ENCODE measurements at regions not wholly inside any gene's neighbourhood (a gene's known extent, or its start where the extent isn't known, plus 50 kb on each side); places are given as distances from the start of the nearest gene placed in this dataset.

DNA sequence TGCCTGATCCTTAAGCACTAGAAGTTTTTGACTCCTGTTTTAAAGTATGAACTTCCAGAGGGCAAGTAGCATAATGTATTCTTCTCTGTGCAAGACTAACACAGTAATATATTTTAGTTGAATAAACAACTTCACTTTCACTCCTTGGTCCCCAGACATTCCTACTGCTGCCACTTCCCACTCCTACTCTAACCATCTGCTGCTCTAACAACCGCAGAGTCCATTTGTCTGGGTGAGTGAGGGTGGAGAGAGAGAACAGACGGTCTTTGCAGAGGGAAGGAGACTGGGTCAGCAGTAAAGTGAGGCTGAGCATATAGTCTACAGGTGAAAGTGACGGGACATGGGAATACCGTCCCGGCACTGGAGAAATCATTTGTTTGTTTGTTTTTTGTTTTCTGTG is 301.0 kb upstream of the SLCO3A1 start:
- H3K27ac ChIP-seq: peak overlapping the region in 4 of 12 donors; percentile 35 to 49 (median 44)

GRCh38 chr15:91553196-91553854 is 300.2 kb upstream of the SLCO3A1 start:
- H3K4me1 ChIP-seq: peaks cover 0 to 12% (median 2%) of the 10 kb centered on the region in 12 donors
- no peaks in the 10 kb centered on the region for H3K9me3 ChIP-seq
- intact Hi-C loops (cut with DNase I): no loop called here
- ATAC-seq: no peak
- H3K36me3 ChIP-seq: no peaks in the 10 kb centered on the region
- H3K27ac ChIP-seq: peak overlapping the region in 4 of 12 donors; percentile 29 to 48 (median 35)
- no peak overlapping the region for H3K4me3 ChIP-seq
- DNase-seq: no peak
- TF ChIP-seq POLR2A (IDR thresholded peaks at IDR 0.05): no peak
- TF ChIP-seq, protein P1, sequence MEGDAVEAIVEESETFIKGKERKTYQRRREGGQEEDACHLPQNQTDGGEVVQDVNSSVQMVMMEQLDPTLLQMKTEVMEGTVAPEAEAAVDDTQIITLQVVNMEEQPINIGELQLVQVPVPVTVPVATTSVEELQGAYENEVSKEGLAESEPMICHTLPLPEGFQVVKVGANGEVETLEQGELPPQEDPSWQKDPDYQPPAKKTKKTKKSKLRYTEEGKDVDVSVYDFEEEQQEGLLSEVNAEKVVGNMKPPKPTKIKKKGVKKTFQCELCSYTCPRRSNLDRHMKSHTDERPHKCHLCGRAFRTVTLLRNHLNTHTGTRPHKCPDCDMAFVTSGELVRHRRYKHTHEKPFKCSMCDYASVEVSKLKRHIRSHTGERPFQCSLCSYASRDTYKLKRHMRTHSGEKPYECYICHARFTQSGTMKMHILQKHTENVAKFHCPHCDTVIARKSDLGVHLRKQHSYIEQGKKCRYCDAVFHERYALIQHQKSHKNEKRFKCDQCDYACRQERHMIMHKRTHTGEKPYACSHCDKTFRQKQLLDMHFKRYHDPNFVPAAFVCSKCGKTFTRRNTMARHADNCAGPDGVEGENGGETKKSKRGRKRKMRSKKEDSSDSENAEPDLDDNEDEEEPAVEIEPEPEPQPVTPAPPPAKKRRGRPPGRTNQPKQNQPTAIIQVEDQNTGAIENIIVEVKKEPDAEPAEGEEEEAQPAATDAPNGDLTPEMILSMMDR (IDR thresholded peaks at IDR 0.05): no peak
- 55 to 69% (median 64%) methylated on average over 6 of the region's 6 CpGs for WGBS, 4 donors
- no peaks in the 10 kb centered on the region for H3K27me3 ChIP-seq

More for the DNA sequence above, 301.0 kb upstream of the SLCO3A1 start:
- no peak for DNase-seq
- no peaks in the 10 kb centered on the region for H3K36me3 ChIP-seq
- intact Hi-C loops (cut with DNase I): no loop called here
- H3K27me3 ChIP-seq: no peaks in the 10 kb centered on the region
- peaks cover 0 to 16% (median 5%) of the 10 kb centered on the region in 12 donors for H3K4me1 ChIP-seq
- no peaks in the 10 kb centered on the region for H3K9me3 ChIP-seq
- no peak overlapping the region for H3K4me3 ChIP-seq
- no peak for TF ChIP-seq POLR2A (IDR thresholded peaks at IDR 0.05)
- TF ChIP-seq, protein P1 (IDR thresholded peaks at IDR 0.05): no peak
- ATAC-seq: peak; percentile 37 to 75 (median 53)
- 76 to 85% (median 83%) methylated on average over 5 of the region's 5 CpGs for WGBS, 4 donors

DNA sequence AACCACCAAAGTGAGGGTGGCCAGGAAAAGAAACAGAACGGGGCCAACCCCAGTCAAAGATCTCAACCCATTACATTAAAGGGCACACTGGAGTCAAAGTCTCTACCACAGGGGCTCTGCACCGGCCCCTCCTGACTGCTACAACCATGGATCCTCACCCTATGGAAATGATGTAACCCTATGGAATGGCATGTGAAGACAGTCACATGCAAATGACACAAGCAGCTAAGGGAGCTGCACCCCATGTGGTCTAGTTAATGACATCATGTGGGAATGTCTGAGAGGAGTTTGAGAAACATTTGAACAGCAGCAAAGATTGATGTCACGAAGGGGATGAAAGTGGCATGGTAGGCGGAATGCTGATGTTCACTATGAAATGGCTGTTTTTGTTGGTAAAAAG is 298.2 kb upstream of the SLCO3A1 start:
- no peak for TF ChIP-seq POLR2A (IDR thresholded peaks at IDR 0.05)
- TF ChIP-seq, protein P1 (IDR thresholded peaks at IDR 0.05): no peak
- peaks cover 0 to 7% (median 0%) of the 10 kb centered on the region in 12 donors for H3K4me1 ChIP-seq
- DNase-seq: no peak
- no peaks in the 10 kb centered on the region for H3K9me3 ChIP-seq
- no peak overlapping the region for H3K27ac ChIP-seq
- no peak overlapping the region for H3K4me3 ChIP-seq
- ATAC-seq: no peak
- H3K27me3 ChIP-seq: no peaks in the 10 kb centered on the region
- intact Hi-C loops (cut with DNase I): no loop called here
- H3K36me3 ChIP-seq: no peaks in the 10 kb centered on the region
- 79 to 94% (median 94%) methylated on average over 4 of the region's 4 CpGs for WGBS, 4 donors

DNA sequence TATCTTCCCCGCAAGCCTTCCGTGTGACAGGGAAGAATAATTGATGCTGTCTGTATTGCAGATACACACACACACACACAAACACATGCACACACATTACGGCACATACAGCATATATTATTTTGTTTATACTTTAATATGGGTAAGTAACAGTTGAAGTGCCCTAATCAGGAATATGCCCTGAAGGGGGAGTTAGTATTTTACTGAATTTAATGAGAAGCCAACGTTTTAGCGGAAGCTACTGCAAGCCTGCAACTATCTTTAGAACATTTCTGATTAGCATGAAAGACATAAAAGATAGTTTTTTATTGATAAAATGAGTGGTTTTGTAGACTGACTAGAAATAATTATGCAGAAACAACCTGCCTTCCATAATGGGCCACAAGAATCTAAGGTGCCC is 296.6 kb upstream of the SLCO3A1 start:
- no peak overlapping the region for H3K4me3 ChIP-seq
- TF ChIP-seq, protein P1 (IDR thresholded peaks at IDR 0.05): no peak
- TF ChIP-seq POLR2A (IDR thresholded peaks at IDR 0.05): no peak
- 82 to 89% (median 85%) methylated on average over 5 of the region's 5 CpGs for WGBS, 4 donors
- intact Hi-C loops (cut with DNase I): no loop called here
- H3K27me3 ChIP-seq: no peaks in the 10 kb centered on the region
- peaks cover 0 to 14% (median 0%) of the 10 kb centered on the region in 12 donors for H3K4me1 ChIP-seq
- H3K9me3 ChIP-seq: no peaks in the 10 kb centered on the region
- no peak overlapping the region for H3K27ac ChIP-seq
- DNase-seq (no peak), ATAC-seq (no peak)
- H3K36me3 ChIP-seq: no peaks in the 10 kb centered on the region

All from heart left ventricle (tissue), 16 donors.